MM.1S (cell line): ENCODE measurements at regions not wholly inside any gene's neighbourhood (a gene's known extent, or its start where the extent isn't known, plus 50 kb on each side); places are given as distances from the start of the nearest gene placed in this dataset.

Experiments used
- DNase-seq: peaks from one replicate; pipeline ENCODE4 v3.0.0-alpha.2; 2015
- H2AFZ ChIP-seq: fragments of 300-600 bp; sonication (generic); 2 replicates; pipeline ENCODE4 v1.6.0; 2016; ENCODE audit warnings: antibody characterized with exemption, low read length
- H3F3A ChIP-seq: fragments of 300-600 bp; sonication (generic); 2 replicates; pipeline ENCODE4 v1.6.1; 2016; ENCODE audit warnings: mild to moderate bottlenecking, antibody characterized with exemption, low read length, moderate library complexity, mixed read lengths; ENCODE audit not compliant: insufficient read depth
- H3K27ac ChIP-seq: fragments of 300-600 bp; sonication (generic); 2 replicates; pipeline ENCODE4 v1.5.1; 2016; ENCODE audit warnings: mild to moderate bottlenecking, low read length
- H3K27me3 ChIP-seq: fragments of 300-600 bp; sonication (generic); replicated peaks from 2 replicates; pipeline ENCODE4 v1.6.0; 2016; ENCODE audit warnings: low read length; ENCODE audit not compliant: insufficient read depth
- H3K36me3 ChIP-seq: fragments of 300-600 bp; sonication (generic); replicated peaks from 2 replicates; pipeline ENCODE4 v1.6.1; 2016; ENCODE audit warnings: mild to moderate bottlenecking, low read length, mixed read lengths; ENCODE audit not compliant: insufficient read depth
- H3K4me1 ChIP-seq: fragments of 300-600 bp; sonication (generic); 2 replicates; pipeline ENCODE4 v1.6.1; 2016; ENCODE audit warnings: low read length, mixed read lengths
- H3K4me2 ChIP-seq: fragments of 300-600 bp; sonication (generic); 2 replicates; pipeline ENCODE4 v1.6.0; 2016; ENCODE audit warnings: low read depth, low read length
- H3K4me3 ChIP-seq: fragments of 300-600 bp; sonication (generic); 2 replicates; pipeline ENCODE4 v1.5.1; 2016; ENCODE audit warnings: low read length, mixed read lengths
- H3K79me2 ChIP-seq: fragments of 300-600 bp; sonication (generic); 2 replicates; pipeline ENCODE4 v1.6.1; 2016; ENCODE audit warnings: mixed run types, low read length, mixed read lengths
- H3K9ac ChIP-seq: fragments of 300-600 bp; sonication (generic); 2 replicates; pipeline ENCODE4 v1.6.1; 2016; ENCODE audit warnings: low read length, mixed read lengths
- H3K9me2 ChIP-seq: fragments of 300-600 bp; sonication (generic); replicated peaks from 2 replicates; pipeline ENCODE4 v1.6.1; 2016; ENCODE audit warnings: mild to moderate bottlenecking, low read length, mixed read lengths; ENCODE audit not compliant: insufficient read depth
- H3K9me3 ChIP-seq: fragments of 300-600 bp; sonication (generic); replicated peaks from 2 replicates; pipeline ENCODE4 v1.6.1; 2016; ENCODE audit warnings: mild to moderate bottlenecking, low read length, mixed read lengths; ENCODE audit not compliant: insufficient read depth
- H4K20me1 ChIP-seq: fragments of 300-600 bp; sonication (generic); 2 replicates; pipeline ENCODE4 v1.6.1; 2016; ENCODE audit warnings: mild to moderate bottlenecking, low read length, moderate library complexity, mixed read lengths; ENCODE audit not compliant: insufficient read depth
- EZH2 ChIP-seq: fragments of 300-600 bp; sonication (generic); optimal IDR thresholded peaks from 2 replicates; pipeline ENCODE3; 2017; ENCODE audit warnings: low read depth, mild to moderate bottlenecking, antibody characterized with exemption, low read length, mixed read lengths
- EZH2phosphoT487 ChIP-seq: fragments of 300-600 bp; sonication (generic); IDR thresholded peaks from 2 replicates; pipeline ENCODE4 v1.6.1; 2018; ENCODE audit warnings: antibody characterized with exemption, low read length
- TF ChIP-seq, protein P1 (sequence below): fragments of 300-600 bp; sonication (generic); IDR thresholded peaks from 2 replicates; pipeline ENCODE4 v1.5.1; 2016; ENCODE audit warnings: antibody characterized with exemption, low read length, mixed read lengths

DNA sequence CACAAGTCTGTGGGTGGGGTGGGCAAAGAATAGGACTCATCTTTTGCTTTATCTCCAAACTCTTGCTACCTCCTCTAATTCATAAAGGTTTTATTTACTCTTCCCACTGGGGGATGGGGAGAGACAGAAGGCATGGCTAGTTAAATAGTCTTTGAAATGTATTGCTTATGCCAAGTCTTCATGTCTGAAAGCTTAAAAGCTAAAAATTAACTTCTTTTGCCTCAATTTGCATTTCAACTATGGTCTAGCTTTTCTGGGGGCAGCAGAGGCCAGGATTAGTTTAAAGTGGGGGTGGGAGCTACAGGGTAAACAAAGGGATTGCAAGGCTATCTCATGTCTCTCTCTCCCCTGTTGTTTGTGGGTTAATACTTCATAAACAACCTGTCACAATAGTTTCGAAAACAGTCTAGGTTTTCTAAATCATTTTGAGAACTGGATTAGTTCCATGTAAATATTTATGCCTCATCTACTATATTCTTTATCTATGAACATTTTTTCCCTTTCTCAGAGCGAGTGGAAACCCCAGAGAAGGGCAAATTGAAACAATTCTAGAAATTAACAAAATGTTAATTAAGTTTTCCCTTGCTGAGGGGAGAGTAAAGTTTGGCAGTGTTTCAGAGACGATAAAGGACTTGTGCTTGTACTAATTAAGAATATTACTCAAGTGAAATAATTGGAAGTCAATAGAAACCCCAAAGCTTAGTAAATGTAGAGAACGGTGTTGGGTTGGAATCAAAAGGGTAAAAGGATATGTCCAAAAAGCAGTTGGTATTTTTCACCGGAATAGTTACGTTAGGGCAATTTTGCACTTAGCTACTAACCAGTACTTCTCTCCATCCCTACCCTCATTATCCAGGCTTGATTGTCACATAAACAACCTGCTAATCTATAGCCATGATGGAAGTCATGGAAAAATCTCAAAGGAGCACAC, 182.2 kb downstream of the GIPC2 start:
- Histone ChIP-seq H3K9ac (no peak overlapping the region), H3K79me2 (no peaks in the 10 kb centered on the region), H3K9me3 (no peaks in the 10 kb centered on the region), H4K20me1 (no peaks in the 10 kb centered on the region), H3K27me3 (no peaks in the 10 kb centered on the region), H2AFZ (no peak overlapping the region), H3K27ac (no peak overlapping the region), H3K36me3 (no peaks in the 10 kb centered on the region), H3F3A (no peaks in the 10 kb centered on the region), H3K4me1 (no peaks in the 10 kb centered on the region), H3K9me2 (no peaks in the 10 kb centered on the region), H3K4me3 (no peak overlapping the region), H3K4me2 (no peak overlapping the region)
- DNase-seq: no peak
- TF ChIP-seq EZH2phosphoT487 (no peak), EZH2 (no peak)
- TF ChIP-seq, protein P1, sequence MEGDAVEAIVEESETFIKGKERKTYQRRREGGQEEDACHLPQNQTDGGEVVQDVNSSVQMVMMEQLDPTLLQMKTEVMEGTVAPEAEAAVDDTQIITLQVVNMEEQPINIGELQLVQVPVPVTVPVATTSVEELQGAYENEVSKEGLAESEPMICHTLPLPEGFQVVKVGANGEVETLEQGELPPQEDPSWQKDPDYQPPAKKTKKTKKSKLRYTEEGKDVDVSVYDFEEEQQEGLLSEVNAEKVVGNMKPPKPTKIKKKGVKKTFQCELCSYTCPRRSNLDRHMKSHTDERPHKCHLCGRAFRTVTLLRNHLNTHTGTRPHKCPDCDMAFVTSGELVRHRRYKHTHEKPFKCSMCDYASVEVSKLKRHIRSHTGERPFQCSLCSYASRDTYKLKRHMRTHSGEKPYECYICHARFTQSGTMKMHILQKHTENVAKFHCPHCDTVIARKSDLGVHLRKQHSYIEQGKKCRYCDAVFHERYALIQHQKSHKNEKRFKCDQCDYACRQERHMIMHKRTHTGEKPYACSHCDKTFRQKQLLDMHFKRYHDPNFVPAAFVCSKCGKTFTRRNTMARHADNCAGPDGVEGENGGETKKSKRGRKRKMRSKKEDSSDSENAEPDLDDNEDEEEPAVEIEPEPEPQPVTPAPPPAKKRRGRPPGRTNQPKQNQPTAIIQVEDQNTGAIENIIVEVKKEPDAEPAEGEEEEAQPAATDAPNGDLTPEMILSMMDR: no peak

DNA sequence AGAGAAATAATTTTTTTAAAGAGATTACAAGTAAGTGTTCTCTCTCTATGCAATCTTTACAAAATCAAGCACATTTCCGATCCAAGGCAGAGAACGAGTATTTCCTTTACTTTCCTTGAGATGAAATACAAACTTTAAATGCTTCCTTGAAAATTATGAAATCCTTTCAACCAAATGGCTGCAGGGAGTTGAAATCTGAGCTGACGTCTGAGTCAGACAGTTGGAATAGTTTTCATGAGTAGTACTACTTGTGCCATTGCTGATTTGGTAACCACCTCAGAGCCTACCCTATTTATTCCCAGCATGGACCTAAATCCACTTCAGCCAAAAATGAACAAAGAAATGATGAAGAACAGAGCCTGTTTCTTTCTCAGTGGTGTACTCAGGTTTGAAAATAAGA, 183.6 kb downstream of the GIPC2 start:
- Histone ChIP-seq H3K27me3 (no peaks in the 10 kb centered on the region), H2AFZ (no peak overlapping the region), H3K4me3 (no peak overlapping the region), H3K36me3 (no peaks in the 10 kb centered on the region), H3K27ac (no peak overlapping the region), H3F3A (no peaks in the 10 kb centered on the region), H3K9me2 (no peaks in the 10 kb centered on the region), H3K9ac (no peak overlapping the region), H4K20me1 (no peaks in the 10 kb centered on the region), H3K4me1 (no peaks in the 10 kb centered on the region), H3K79me2 (no peaks in the 10 kb centered on the region), H3K4me2 (no peak overlapping the region), H3K9me3 (no peaks in the 10 kb centered on the region)
- TF ChIP-seq EZH2phosphoT487: no peak
- no peak for DNase-seq

DNA sequence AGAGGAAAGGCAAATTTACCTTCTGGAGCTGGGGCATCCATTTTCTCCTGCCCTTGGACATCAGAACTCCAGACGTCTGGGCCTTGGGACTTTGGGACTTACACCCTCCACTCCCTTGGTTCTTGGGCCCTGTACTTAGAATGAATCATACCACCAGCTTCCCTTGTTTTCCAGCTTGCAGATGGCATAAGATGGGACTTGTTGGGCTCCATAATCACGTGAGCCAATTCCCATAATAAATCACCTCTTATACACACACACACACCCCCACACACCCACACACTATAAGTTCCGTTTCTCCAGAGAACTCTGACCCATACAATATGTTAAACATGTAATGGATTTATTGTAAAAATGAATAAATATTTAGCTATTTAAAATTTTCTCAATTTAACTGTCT, 185.7 kb downstream of the GIPC2 start:
- H3K4me3 ChIP-seq: no peak overlapping the region
- no peaks in the 10 kb centered on the region for H3K9me3 ChIP-seq
- TF ChIP-seq, protein P1: no peak
- no peak for TF ChIP-seq EZH2
- TF ChIP-seq EZH2phosphoT487: no peak
- DNase-seq: no peak
- H3K9ac ChIP-seq: no peak overlapping the region
- H3K9me2 ChIP-seq: no peaks in the 10 kb centered on the region
- H3K27ac ChIP-seq: no peak overlapping the region
- H3K36me3 ChIP-seq: no peaks in the 10 kb centered on the region
- no peaks in the 10 kb centered on the region for H3K4me1 ChIP-seq
- H3K79me2 ChIP-seq: no peaks in the 10 kb centered on the region
- no peak overlapping the region for H3K4me2 ChIP-seq
- no peaks in the 10 kb centered on the region for H3K27me3 ChIP-seq
- H4K20me1 ChIP-seq: no peaks in the 10 kb centered on the region
- H3F3A ChIP-seq: no peaks in the 10 kb centered on the region
- no peak overlapping the region for H2AFZ ChIP-seq

DNA sequence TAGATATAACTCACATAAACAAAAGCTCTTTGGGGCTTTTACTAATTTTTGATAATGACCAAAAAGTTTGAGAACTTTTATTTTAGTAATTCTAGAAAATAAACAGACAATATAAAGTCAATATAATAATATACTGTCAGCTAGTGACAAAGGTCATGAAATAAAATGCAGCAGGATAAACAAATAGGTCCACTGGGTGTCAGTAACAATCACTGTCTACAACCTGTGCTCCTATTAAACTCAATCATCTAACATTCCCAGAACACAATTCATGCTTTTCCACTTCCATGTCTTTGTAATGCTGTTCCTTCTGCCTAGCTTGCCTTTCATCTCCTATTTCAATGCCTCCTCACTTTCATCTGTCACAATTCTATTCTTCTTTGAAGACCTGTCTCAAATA, 186.1 kb downstream of the GIPC2 start:
- Histone ChIP-seq H3K9me3 (no peaks in the 10 kb centered on the region), H3K9ac (no peak overlapping the region), H2AFZ (no peak overlapping the region), H3K9me2 (no peaks in the 10 kb centered on the region), H3K36me3 (no peaks in the 10 kb centered on the region), H4K20me1 (no peaks in the 10 kb centered on the region), H3K4me2 (no peak overlapping the region), H3F3A (no peaks in the 10 kb centered on the region), H3K27me3 (no peaks in the 10 kb centered on the region), H3K4me3 (no peak overlapping the region), H3K27ac (no peak overlapping the region), H3K4me1 (no peaks in the 10 kb centered on the region), H3K79me2 (no peaks in the 10 kb centered on the region)
- no peak for DNase-seq
- TF ChIP-seq EZH2: no peak
